ENCODE measurements at regions not wholly inside any gene's neighbourhood (a gene's known extent, or its start where the extent isn't known, plus 50 kb on each side); places are given as distances from the start of the nearest gene placed in this dataset.

GRCh38 chr21:23215261-23215660, 2217.1 kb downstream of the NCAM2 start (continued):
- TF ChIP-seq ZNF140 (tag by site-specific recombination; IDR thresholded peaks at IDR 0.05) (no peak), ZNF239 (tag by site-specific recombination; IDR thresholded peaks at IDR 0.05) (no peak), ZNF48 (tag by site-specific recombination; IDR thresholded peaks at IDR 0.05) (no peak), ZNF274 (IDR thresholded peaks at IDR 0.05; ENCODE audit: low read length) (no peak), ZNF274 (tag by site-specific recombination; IDR thresholded peaks at IDR 0.05; ENCODE audit: borderline replicate concordance) (no peak), PBX3 (CRISPR knock-in tag; IDR thresholded peaks at IDR 0.05) (no peak), ZNF214 (tag by site-specific recombination; IDR thresholded peaks at IDR 0.05; ENCODE audit: borderline replicate concordance) (no peak), ZNF785 (tag by site-specific recombination; IDR thresholded peaks at IDR 0.05) (no peak)

All from HEK293 (cell line).